Endodermal cell (in vitro differentiated cells): ENCODE measurements at regions not wholly inside any gene's neighbourhood (a gene's known extent, or its start where the extent isn't known, plus 50 kb on each side); places are given as distances from the start of the nearest gene placed in this dataset.

Experiments
- DNase-seq: peaks from one replicate; pipeline ENCODE4 v3.0.0-alpha.2; 2017
- H3K27ac ChIP-seq: 2 replicates; pipeline ENCODE4 v1.5.1; 2013; ENCODE audit warnings: mild to moderate bottlenecking, low read depth, low read length, moderate library complexity
- H3K27me3 ChIP-seq: 2 replicates; pipeline ENCODE4 v1.6.1; 2013; ENCODE audit warnings: mild to moderate bottlenecking, low read length, moderate library complexity; ENCODE audit not compliant: insufficient read depth, control insufficient read depth, poor library complexity, severe bottlenecking
- H3K36me3 ChIP-seq: 2 replicates; pipeline ENCODE4 v1.7.0; 2013; ENCODE audit warnings: mild to moderate bottlenecking, low read length, moderate library complexity; ENCODE audit not compliant: control insufficient read depth, insufficient read depth
- H3K4me1 ChIP-seq: one replicate; pipeline ENCODE4 v1.7.0; 2013; ENCODE audit warnings: low read length; ENCODE audit not compliant: control insufficient read depth, insufficient read depth
- H3K4me3 ChIP-seq: 2 replicates; pipeline ENCODE4 v1.5.1; 2013; ENCODE audit warnings: mild to moderate bottlenecking, low read length, moderate library complexity
- H3K9ac ChIP-seq: 2 replicates; pipeline ENCODE4 v1.6.1; 2013; ENCODE audit warnings: mild to moderate bottlenecking, low read length, moderate library complexity; ENCODE audit not compliant: poor library complexity, severe bottlenecking; ENCODE audit errors: extremely low read depth
- H3K9me3 ChIP-seq: 2 replicates; pipeline ENCODE4 v1.6.1; 2013; ENCODE audit warnings: mild to moderate bottlenecking, low read length, moderate library complexity; ENCODE audit not compliant: control insufficient read depth
- H3K27ac Mint-ChIP-seq: 2 replicates; pipeline ENCODE4 v1.8.0; 2020; ENCODE audit warnings: mixed read lengths
- H3K27me3 Mint-ChIP-seq: 2 replicates; pipeline ENCODE4 v1.8.0; 2021; ENCODE audit warnings: mild to moderate bottlenecking, mixed read lengths; ENCODE audit not compliant: insufficient read depth
- H3K36me3 Mint-ChIP-seq: 2 replicates; pipeline ENCODE4 v1.8.0; 2020; ENCODE audit warnings: low read depth, mixed read lengths
- H3K4me1 Mint-ChIP-seq: 2 replicates; pipeline ENCODE4 v1.8.0; 2020; ENCODE audit warnings: mixed read lengths
- H3K4me3 Mint-ChIP-seq: 2 replicates; pipeline ENCODE4 v1.8.0; 2020; ENCODE audit warnings: mild to moderate bottlenecking, moderate library complexity, mixed read lengths
- H3K9me3 Mint-ChIP-seq: 2 replicates; pipeline ENCODE4 v1.8.0; 2020; ENCODE audit warnings: mild to moderate bottlenecking, mixed read lengths
- CTCF ChIP-seq: fragments of 200-600 bp; sonication (generic); conservative IDR thresholded peaks from 2 replicates; pipeline ENCODE4 v1.5.0; 2021; ENCODE audit warnings: antibody characterized with exemption, mild to moderate bottlenecking
- WGBS, 2 experiments: methylation state at CpG; one replicate each; pipeline versions ENCODE4 v1.1.5 to v1.1.7; 2013; ENCODE audit warnings: missing lambda C conversion rate in 2 of 2, mixed read lengths in 1 of 2; ENCODE audit not compliant: insufficient coverage in 1 of 2, insufficient read length in 1 of 2; 5-methylcytosine and 5-hydroxymethylcytosine counted together

DNA sequence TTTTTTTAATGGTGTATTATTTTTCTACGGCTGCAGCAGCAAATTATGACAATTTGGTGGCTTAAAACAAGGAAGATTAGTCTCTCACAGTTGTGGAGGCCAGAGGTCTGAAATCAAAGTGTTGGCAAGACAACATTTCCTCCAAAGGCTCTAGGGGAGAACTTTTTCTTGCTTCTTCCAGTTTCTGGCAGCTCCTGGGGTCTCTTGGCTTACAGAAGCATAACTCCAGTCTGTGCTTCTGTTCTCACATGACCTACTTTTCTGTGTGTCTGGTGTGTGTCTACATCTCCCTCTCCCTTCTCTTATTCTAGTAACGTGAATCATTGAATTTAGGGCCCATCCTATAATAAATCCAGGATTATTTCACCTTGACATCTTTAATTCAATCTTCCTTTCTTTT lies 551.9 kb upstream of the LUZP2 start:
- Mint-ChIP-seq H3K4me1 (no peaks in the 10 kb centered on the region), H3K9me3 (peaks cover 25% of the 10 kb centered on the region), H3K27me3 (no peaks in the 10 kb centered on the region), H3K36me3 (no peaks in the 10 kb centered on the region), H3K4me3 (no peak overlapping the region), H3K27ac (no peak overlapping the region)
- Histone ChIP-seq H3K4me1 (no peaks in the 10 kb centered on the region), H3K9ac (no peak overlapping the region), H3K27ac (no peak overlapping the region), H3K4me3 (no peak overlapping the region), H3K27me3 (no peaks in the 10 kb centered on the region), H3K36me3 (no peaks in the 10 kb centered on the region), H3K9me3 (peaks cover 6% of the 10 kb centered on the region)
- TF ChIP-seq CTCF: no peak
- no peak for DNase-seq
- whole genome bisulfite sequencing, 2 experiments: 92% methylated on average over 2 of the region's 2 CpGs; no CpG with 5 or more reads in 1 of the 2 experiments

GRCh38 chr11:23947883-23948282 lies 549.0 kb upstream of the LUZP2 start:
- Histone ChIP-seq H3K9me3 (no peaks in the 10 kb centered on the region), H3K27ac (no peak overlapping the region), H3K36me3 (no peaks in the 10 kb centered on the region), H3K4me3 (no peak overlapping the region), H3K27me3 (no peaks in the 10 kb centered on the region), H3K9ac (no peak overlapping the region), H3K4me1 (no peaks in the 10 kb centered on the region)
- Mint-ChIP-seq H3K27ac (no peak overlapping the region), H3K36me3 (no peaks in the 10 kb centered on the region), H3K4me3 (no peak overlapping the region), H3K4me1 (no peaks in the 10 kb centered on the region), H3K9me3 (peaks cover 1% of the 10 kb centered on the region), H3K27me3 (no peaks in the 10 kb centered on the region)
- no peak for DNase-seq
- no peak for TF ChIP-seq CTCF

- H3K9me3 ChIP-seq: no peaks in the 10 kb centered on the region
- H3K36me3 ChIP-seq: no peaks in the 10 kb centered on the region
- H3K36me3 Mint-ChIP-seq: no peaks in the 10 kb centered on the region
- H3K4me1 ChIP-seq: no peaks in the 10 kb centered on the region
- H3K9me3 Mint-ChIP-seq: no peaks in the 10 kb centered on the region
- no peak overlapping the region for H3K9ac ChIP-seq
- H3K27me3 ChIP-seq: no peaks in the 10 kb centered on the region
- no peaks in the 10 kb centered on the region for H3K4me1 Mint-ChIP-seq
- WGBS, 2 experiments: 88 to 92% methylated on average over 2 of the region's 2 CpGs
- H3K4me3 ChIP-seq: no peak overlapping the region
- no peak for TF ChIP-seq CTCF
- no peak for DNase-seq
- no peak overlapping the region for H3K27ac Mint-ChIP-seq
- no peak overlapping the region for H3K4me3 Mint-ChIP-seq
- no peaks in the 10 kb centered on the region for H3K27me3 Mint-ChIP-seq
- no peak overlapping the region for H3K27ac ChIP-seq
Measured at GRCh38 chr11:23948851-23949250, 548.0 kb upstream of the LUZP2 start.
